GM18498 (cell line): ENCODE measurements at regions not wholly inside any gene's neighbourhood (a gene's known extent, or its start where the extent isn't known, plus 50 kb on each side); places are given as distances from the start of the nearest gene placed in this dataset.
"Not testable (repeated sequence)": the region's sequence is repeated elsewhere in the genome, so short reads cannot be mapped to it uniquely, and the experiment has no call there.

Experiments used
- ATAC-seq: cut with Tn5 transposase; IDR thresholded peaks from one replicate; pipeline ENCODE4 v1.9.1; 2021; ENCODE audit warnings: mild to moderate bottlenecking, moderate library complexity; ENCODE audit not compliant: unreplicated experiment

- ATAC-seq, result not testable (repeated sequence)
Measured at GRCh38 chr20:30164389-30164788, 1093.1 kb upstream of the DEFB115 start.

- no peak for ATAC-seq
Measured at GRCh38 chr20:30167540-30167939, 1089.9 kb upstream of the DEFB115 start.

GRCh38 chr20:30168025-30168799 is 1089.3 kb upstream of the DEFB115 start:
- no peak for ATAC-seq

- no peak for ATAC-seq
Measured at GRCh38 chr20:30168800-30169138, 1088.7 kb upstream of the DEFB115 start.

- no peak for ATAC-seq
Measured at GRCh38 chr20:30175681-30176080, 1081.8 kb upstream of the DEFB115 start.

DNA sequence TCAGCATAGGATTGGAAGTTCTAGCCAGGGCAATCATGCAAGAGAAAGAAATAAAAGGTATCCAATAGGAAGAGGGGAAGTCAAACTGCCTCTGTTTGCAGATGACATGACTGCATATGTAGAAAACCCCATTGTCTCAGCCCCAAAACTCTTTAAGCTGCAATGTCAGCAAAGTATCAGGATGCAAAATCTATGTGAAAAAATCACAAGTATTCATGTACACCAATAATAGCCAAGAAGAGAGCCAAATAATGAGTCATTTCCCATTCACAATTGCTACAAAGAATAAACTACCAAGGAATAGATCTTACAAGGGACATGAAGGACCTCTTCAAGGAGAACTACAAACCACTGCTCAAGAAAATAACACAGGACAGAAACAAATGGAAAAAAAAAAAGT is 1074.3 kb upstream of the DEFB115 start:
- not testable (repeated sequence) for ATAC-seq

DNA sequence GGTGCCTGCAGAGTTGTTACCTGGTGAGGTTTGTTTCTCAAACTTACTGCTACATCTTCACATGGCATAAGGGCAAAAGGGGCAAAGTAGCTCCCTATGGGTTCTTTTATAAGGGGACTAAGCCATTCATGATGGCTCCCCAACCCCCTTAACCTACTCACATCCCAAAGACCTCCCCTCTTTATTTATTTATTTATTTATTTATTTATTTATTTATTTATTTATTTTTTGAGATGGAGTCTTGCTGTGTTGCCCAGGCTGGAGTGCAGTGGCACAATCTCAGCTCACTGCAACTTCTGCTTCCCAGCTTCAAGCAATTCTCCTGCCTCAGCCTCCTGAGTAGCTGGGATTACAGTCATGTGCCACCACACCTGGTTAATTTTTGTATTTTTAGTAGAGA is 1065.7 kb upstream of the DEFB115 start:
- ATAC-seq, result not testable (repeated sequence)

DNA sequence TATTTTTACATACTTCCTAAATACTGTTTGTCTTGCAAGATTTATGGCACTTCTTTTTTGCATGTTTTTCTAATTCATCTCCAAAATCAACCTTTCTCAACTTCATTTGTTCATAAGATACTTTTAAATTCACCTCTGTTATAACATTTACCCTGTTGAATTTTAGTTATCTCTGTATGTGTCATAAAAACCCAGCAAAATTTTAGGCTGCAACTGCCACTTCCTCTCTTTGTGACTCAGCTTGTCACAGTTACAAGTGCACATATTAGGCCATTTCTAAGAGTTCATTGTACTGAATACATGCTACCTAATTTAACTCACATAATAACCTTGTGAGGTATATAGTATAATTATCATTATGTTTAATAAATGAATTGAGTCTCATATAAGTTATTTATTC is 1023.0 kb upstream of the DEFB115 start:
- not testable (repeated sequence) for ATAC-seq

DNA sequence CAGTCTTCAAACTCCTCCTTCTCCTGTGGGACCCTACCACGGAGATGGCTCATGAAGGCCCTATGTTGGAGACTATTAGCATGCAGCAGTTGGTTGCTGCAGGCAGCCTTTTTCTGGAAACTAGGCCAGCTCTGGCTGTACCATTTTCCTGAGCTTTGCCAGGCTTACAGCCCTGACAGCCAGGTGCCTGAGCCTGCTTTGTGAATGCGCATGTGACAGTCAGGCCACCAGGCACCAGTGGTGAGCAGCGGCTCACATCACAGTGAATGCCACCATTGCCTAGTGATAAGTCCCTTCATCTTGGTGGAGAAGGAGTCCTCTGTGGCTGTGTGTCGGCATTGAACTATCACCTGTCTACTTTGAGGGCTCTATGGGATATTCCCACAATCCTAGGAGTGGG is 982.4 kb upstream of the DEFB115 start:
- ATAC-seq, result not testable (repeated sequence)

- ATAC-seq, result no peak
Measured at GRCh38 chr20:30281584-30282197, 975.8 kb upstream of the DEFB115 start.

DNA sequence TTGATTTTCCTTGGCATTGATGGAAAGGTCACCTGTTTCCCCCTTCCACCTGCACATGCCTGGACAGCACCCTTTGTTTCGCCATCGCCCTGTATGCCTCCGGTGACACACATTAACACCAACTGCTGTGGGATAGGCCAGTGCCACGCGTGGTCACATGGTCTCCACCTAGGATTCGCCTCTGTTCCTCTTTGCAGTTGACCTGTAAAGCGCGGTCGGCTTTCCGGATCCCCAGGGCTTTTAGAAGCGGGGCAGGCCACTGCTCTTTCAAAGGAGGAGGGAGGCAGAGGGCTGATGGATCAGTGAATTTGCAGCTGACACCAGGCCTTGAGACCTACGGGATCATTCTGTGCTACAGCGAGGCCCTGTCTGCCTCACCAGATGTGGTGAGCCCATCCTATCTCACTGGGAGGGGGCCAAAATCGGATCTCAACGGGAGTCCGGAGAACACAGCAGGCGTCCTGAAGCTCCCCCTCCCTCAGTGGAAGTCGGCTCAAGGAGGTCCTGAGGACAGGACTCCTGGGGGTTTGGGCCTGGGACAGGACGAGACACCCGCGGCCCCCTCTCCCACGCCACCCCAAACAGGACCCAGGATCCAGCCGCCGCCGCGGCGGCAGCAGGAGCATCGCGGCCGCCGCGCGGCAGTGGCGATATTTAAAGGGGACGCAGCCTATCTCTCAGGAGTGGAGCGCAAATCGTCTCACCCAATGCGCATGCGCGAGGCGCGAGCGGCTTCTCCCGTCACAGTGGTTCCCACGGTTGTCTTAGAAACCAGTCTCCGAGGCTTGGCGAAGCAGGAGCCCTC is 973.8 kb upstream of the DEFB115 start:
- peak; percentile 60 for ATAC-seq

DNA sequence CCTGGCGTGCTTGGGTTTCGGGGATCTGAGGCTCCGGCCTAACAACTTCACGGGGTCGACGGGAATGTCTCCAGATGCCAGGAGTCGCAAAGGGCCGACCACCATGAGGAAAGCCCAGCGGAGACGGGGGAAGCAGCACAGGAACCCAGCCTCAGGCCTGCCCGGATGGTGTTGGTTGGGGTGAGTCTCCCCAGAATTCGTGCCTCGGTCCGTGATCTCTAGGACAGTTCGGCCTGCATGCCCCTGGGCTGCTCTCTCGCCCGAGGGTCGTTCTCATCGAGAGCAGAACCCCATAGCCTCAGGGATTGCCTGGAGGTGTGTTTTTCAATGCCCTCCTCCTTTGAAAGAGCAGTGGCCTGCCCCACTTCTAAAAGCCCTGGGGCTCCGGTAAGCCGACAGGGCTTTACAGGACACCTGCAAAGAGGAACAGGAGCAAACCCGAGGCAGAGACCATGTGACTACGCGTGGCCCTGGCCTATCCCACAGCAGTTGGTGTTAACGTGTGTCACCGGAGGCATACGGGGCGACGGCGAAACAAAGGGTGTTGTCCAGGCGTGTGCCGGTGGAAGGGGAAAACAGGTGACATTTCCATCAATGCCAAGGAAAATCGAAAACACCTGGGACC is 973.1 kb upstream of the DEFB115 start:
- ATAC-seq, result peak; percentile 29

GRCh38 chr20:30285677-30286076 is 971.8 kb upstream of the DEFB115 start:
- ATAC-seq, result no peak

DNA sequence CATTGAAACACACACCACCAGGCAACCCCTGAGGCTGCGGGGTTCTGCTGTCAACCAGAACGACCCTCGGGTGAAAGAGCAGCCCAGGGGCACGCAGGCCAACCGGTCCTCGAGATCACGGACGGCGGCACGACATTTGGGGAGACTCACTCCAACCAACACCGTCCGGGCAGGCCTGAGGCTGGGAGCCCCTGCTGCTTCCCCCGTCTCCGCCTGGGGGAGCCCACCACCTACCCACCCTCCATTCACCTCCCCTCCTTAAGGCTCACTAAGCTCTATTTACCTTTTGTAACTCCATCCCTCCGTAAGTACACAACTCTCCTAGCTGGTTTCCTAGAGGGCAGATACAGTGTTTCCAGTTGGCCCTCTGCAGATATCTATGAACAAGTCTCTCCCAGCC is 971.3 kb upstream of the DEFB115 start:
- no peak for ATAC-seq

DNA sequence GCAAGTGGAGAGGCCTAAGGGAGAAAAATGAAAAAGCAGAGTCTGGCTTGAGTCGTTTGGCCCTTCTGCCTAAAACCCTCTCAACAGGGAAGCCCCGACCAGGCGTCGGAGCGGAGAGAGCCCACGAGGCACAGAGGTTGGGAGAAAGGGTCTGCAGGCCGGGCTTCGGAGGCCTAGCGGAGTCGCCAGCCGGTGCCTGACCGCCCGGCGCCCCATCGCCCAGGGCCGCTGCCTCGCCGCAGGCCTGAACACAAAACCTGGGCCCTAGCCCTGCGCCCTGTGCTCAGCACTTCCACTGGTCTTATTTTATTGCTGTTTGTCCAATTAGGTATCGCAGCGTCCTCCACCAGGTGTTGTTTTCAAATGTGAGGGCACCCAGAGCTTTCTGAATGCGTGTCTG is 970.0 kb upstream of the DEFB115 start:
- ATAC-seq, result not testable (repeated sequence)

DNA sequence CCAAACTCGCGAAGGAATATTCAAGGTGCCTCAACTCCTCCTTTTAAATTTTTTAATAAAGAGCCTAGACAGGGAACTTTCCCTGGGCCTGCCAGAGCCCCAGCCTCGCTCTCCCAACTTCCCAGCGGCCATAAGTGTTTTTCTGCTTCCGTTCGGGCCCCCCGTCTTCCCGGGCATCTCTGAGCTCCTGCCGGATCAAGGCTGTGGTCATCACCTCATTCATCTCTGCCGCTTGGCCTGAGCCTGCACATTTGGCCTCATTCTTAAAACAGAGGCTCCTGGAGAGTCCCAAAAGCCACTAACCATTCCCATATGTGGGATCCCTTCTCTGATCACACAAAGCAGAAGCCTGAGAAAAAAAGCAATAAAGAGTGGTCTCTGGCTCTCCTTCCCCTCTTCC is 969.1 kb upstream of the DEFB115 start:
- no peak for ATAC-seq

DNA sequence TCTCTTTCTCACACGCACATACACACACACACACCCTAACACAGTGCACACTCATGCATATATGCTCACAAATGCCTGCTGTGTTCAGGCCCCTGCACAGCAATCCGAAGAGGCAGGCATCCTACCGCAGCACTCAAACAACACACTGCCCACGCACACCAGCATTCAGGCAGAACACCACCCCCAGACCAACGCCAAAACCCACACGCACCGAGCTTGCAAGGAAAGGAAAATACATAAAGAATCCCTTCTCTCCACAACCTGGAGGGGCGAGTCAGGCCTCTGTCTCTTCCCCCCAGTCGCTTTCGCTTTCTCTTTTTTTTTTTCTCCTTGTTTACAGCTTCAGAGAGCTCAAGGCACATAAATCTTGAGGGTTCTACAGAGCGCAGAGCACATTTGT is 968.4 kb upstream of the DEFB115 start:
- ATAC-seq, result not testable (repeated sequence)

DNA sequence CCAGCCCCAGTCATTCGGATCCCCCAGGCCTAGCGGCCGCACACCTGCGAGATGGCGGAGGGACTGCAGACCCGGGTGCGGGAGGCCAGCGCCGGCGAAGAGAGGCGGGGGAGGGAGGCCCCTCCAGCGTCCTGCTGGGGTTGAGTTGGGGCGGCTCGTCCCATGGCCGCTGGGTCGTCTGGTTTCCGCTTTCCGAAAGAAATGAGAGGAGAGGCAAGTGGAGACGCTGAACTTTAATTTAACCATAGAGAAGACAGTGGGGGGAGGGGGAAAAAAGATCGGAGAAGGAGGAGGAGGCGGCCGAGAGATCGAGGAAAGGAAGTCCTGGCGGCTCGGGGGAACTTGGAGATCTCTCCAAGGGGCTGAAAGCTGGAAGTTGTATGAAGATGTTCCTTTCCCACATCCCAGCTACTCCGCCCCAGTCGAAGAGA is 967.7 kb upstream of the DEFB115 start:
- ATAC-seq, result not testable (repeated sequence)

DNA sequence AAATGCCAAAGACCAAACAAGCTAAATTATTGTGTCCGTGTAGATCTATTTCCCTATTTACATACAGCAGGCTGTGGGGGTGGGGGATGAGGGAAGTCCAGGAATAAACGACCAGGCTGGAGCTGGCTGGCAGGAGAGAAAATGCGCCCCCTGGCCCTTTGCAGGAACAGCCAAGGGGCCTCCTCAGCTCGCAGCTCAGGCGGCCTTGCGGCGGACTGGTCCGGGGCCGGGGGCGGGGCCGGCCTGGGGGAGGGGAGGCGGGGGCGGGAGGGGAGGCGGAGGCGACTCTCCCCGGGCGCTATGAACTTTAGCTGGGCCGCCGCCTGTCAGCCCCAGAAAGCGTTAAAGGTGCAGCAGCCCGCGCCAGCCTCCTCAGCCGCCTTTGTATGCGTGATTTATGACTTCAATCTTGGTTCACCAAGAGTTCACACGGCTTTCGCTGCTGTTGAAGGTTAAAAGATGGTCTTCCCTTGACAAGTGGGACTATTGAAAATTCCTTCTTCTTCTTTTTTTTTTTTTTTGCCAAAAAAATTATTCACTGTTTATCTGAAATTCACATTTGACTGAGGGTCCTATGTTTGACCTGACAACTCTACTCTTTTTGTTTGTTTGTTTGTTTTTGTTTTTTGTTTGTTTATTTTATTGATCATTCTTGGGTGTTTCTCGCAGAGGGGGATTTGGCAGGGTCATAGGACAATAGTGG is 967.0 kb upstream of the DEFB115 start:
- ATAC-seq, result peak; percentile 70

DNA sequence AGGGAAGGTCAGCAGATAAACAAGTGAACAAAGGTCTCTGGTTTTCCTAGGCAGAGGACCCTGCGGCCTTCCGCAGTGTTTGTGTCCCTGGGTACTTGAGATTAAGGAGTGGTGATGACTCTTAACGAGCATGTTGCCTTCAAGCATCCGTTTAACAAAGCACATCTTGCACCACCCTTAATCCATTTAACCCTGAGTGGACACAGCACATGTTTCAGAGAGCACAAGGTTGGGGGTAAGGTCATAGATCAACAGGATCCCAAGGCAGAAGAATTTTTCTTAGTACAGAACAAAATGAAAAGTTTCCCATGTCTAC is 966.4 kb upstream of the DEFB115 start:
- not testable (repeated sequence) for ATAC-seq

DNA sequence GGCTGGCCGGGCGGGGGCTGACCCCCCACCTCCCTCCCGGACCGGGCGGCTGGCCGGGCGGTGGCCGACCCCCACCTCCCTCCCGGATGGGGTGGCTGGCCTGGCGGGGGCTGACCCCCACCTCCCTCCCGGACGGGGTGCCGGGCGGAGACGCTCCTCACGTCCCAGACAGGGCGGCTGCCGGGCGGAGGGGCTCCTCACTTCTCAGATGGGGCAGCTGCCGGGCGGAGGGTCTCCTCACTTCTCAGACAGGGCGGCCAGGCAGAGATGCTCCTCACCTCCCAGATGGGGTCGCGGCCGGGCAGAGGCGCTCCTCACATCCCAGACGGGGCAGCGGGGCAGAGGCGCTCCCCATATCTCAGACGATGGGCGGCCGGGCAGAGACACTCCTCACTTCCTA is 965.8 kb upstream of the DEFB115 start:
- not testable (repeated sequence) for ATAC-seq
